ENCODE measurements at regions not wholly inside any gene's neighbourhood (a gene's known extent, or its start where the extent isn't known, plus 50 kb on each side); places are given as distances from the start of the nearest gene placed in this dataset.
"Not testable (repeated sequence)": the region's sequence is repeated elsewhere in the genome, so short reads cannot be mapped to it uniquely, and the experiment has no call there.

GRCh38 chr2:145551686-145552085 is 1031.8 kb upstream of the ZEB2 start:
- DNase-seq (ENCODE audit: low read depth, low spot score) = no peak

- DNase-seq (ENCODE audit: low read depth, low spot score) = no peak
Observed at GRCh38 chr2:145548479-145548878, 1028.6 kb upstream of the ZEB2 start.

- DNase-seq (ENCODE audit: low read depth, low spot score) = no peak
Observed at GRCh38 chr2:145547620-145548019, 1027.7 kb upstream of the ZEB2 start.

GRCh38 chr2:145546091-145546490 is 1026.2 kb upstream of the ZEB2 start:
- DNase-seq (ENCODE audit: low read depth, low spot score) = no peak

GRCh38 chr2:145543856-145544255 is 1023.9 kb upstream of the ZEB2 start:
- no peak for DNase-seq (ENCODE audit: low read depth, low spot score)

GRCh38 chr2:145543155-145543554 is 1023.2 kb upstream of the ZEB2 start:
- DNase-seq (ENCODE audit: low read depth, low spot score) = no peak

- DNase-seq (ENCODE audit: low read depth, low spot score) = no peak
Observed at GRCh38 chr2:145541028-145541427, 1021.1 kb upstream of the ZEB2 start.

- no peak for DNase-seq (ENCODE audit: low read depth, low spot score)
Observed at GRCh38 chr2:145538661-145539350, 1018.9 kb upstream of the ZEB2 start.

- DNase-seq (ENCODE audit: low read depth, low spot score) = no peak
Observed at GRCh38 chr2:145530653-145531052, 1010.7 kb upstream of the ZEB2 start.

- no peak for DNase-seq (ENCODE audit: low read depth, low spot score)
Observed at GRCh38 chr2:145524836-145525235, 1004.9 kb upstream of the ZEB2 start.

GRCh38 chr2:145524303-145524702 is 1004.4 kb upstream of the ZEB2 start:
- no peak for DNase-seq (ENCODE audit: low read depth, low spot score)

- DNase-seq (ENCODE audit: low read depth, low spot score) = not testable (repeated sequence)
Observed at GRCh38 chr2:145519254-145519653, 999.3 kb upstream of the ZEB2 start.

GRCh38 chr2:145511946-145512345 is 992.0 kb upstream of the ZEB2 start:
- no peak for DNase-seq (ENCODE audit: low read depth, low spot score)

GRCh38 chr2:145503511-145503910 is 983.6 kb upstream of the ZEB2 start:
- DNase-seq (ENCODE audit: low read depth, low spot score) = no peak

GRCh38 chr2:145501920-145502319 is 982.0 kb upstream of the ZEB2 start:
- no peak for DNase-seq (ENCODE audit: low read depth, low spot score)

- DNase-seq (ENCODE audit: low read depth, low spot score) = no peak
Observed at GRCh38 chr2:145495590-145495989, 975.7 kb upstream of the ZEB2 start.

GRCh38 chr2:145494441-145494840 is 974.5 kb upstream of the ZEB2 start:
- no peak for DNase-seq (ENCODE audit: low read depth, low spot score)

GRCh38 chr2:145488571-145488970 is 968.7 kb upstream of the ZEB2 start:
- DNase-seq (ENCODE audit: low read depth, low spot score) = no peak

- no peak for DNase-seq (ENCODE audit: low read depth, low spot score)
Observed at GRCh38 chr2:145484448-145485097, 964.7 kb upstream of the ZEB2 start.

GRCh38 chr2:145483854-145484253 is 963.9 kb upstream of the ZEB2 start:
- DNase-seq (ENCODE audit: low read depth, low spot score) = no peak

- DNase-seq (ENCODE audit: low read depth, low spot score) = no peak
Observed at GRCh38 chr2:145481334-145481922, 961.5 kb upstream of the ZEB2 start.

- DNase-seq (ENCODE audit: low read depth, low spot score) = no peak
Observed at GRCh38 chr2:145464866-145465265, 944.9 kb upstream of the ZEB2 start.

GRCh38 chr2:145460112-145460511 is 940.2 kb upstream of the ZEB2 start:
- no peak for DNase-seq (ENCODE audit: low read depth, low spot score)
